BJ (cell line): ENCODE measurements at regions not wholly inside any gene's neighbourhood (a gene's known extent, or its start where the extent isn't known, plus 50 kb on each side); places are given as distances from the start of the nearest gene placed in this dataset.

Source experiments
- CTCF ChIA-PET: fragments of 350-600 bp; formaldehyde crosslinking; extraction: SDS; loops from one replicate; lab custom pipeline; 2021; ENCODE audit warnings: antibody characterized with exemption, inconsistent platforms; lab: Yijun Ruan, JAX
- POLR2A ChIA-PET: fragments of 300-600 bp; sonication (Branson Sonifier 250); formaldehyde crosslinking; extraction: SDS; loops from one replicate; lab custom pipeline; 2021; ENCODE audit warnings: antibody characterized with exemption; lab: Charles Lee
- DNase-seq: peaks from one replicate; pipeline ENCODE4 v3.0.0-alpha.2; 2011; ENCODE audit warnings: low read depth
- H3K27me3 ChIP-seq: 2 replicates; pipeline ENCODE4 v1.6.0; 2011; ENCODE audit warnings: low read length; ENCODE audit not compliant: control insufficient read depth, insufficient read depth
- H3K36me3 ChIP-seq: 2 replicates; pipeline ENCODE4 v1.5.1; 2011; ENCODE audit warnings: low read length; ENCODE audit not compliant: control insufficient read depth, insufficient read depth
- H3K4me3 ChIP-seq: 2 replicates; pipeline ENCODE4 v1.5.1; 2011; ENCODE audit warnings: low read depth, mild to moderate bottlenecking, control low read depth, low read length
- TF ChIP-seq, protein P1 (sequence below): IDR thresholded peaks from 2 replicates; pipeline ENCODE4 v1.5.1; 2011; ENCODE audit warnings: low read depth, mild to moderate bottlenecking, control low read depth, inconsistent platforms, low read length, moderate library complexity; ENCODE audit not compliant: insufficient read depth

DNA sequence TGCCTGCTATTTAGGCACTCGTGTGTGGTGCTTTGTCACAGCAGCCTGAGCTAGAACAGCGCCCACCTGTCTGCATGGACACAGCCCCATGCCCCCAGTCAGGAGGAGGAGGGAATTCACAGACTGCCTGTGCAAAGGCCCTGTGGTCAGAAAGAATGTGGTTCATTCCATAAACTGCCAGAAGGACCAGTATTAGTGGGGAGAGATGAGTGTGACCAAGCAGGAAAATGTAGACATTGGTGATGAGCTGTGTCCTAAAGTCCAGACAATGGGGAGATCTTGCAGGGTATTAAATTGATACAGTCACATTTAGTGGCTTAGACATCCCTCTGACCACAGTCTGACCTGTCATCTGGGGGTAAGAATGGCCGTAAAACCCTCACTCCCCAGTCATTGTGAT, 83.7 kb upstream of the LINC01488 start:
- ChIA-PET POLR2A (no interaction called here), CTCF (no interaction called here)
- DNase-seq = no peak
- TF ChIP-seq, protein P1, sequence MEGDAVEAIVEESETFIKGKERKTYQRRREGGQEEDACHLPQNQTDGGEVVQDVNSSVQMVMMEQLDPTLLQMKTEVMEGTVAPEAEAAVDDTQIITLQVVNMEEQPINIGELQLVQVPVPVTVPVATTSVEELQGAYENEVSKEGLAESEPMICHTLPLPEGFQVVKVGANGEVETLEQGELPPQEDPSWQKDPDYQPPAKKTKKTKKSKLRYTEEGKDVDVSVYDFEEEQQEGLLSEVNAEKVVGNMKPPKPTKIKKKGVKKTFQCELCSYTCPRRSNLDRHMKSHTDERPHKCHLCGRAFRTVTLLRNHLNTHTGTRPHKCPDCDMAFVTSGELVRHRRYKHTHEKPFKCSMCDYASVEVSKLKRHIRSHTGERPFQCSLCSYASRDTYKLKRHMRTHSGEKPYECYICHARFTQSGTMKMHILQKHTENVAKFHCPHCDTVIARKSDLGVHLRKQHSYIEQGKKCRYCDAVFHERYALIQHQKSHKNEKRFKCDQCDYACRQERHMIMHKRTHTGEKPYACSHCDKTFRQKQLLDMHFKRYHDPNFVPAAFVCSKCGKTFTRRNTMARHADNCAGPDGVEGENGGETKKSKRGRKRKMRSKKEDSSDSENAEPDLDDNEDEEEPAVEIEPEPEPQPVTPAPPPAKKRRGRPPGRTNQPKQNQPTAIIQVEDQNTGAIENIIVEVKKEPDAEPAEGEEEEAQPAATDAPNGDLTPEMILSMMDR = no peak
- no peak overlapping the region for H3K4me3 ChIP-seq
- no peaks in the 10 kb centered on the region for H3K36me3 ChIP-seq
- H3K27me3 ChIP-seq = no peaks in the 10 kb centered on the region

DNA sequence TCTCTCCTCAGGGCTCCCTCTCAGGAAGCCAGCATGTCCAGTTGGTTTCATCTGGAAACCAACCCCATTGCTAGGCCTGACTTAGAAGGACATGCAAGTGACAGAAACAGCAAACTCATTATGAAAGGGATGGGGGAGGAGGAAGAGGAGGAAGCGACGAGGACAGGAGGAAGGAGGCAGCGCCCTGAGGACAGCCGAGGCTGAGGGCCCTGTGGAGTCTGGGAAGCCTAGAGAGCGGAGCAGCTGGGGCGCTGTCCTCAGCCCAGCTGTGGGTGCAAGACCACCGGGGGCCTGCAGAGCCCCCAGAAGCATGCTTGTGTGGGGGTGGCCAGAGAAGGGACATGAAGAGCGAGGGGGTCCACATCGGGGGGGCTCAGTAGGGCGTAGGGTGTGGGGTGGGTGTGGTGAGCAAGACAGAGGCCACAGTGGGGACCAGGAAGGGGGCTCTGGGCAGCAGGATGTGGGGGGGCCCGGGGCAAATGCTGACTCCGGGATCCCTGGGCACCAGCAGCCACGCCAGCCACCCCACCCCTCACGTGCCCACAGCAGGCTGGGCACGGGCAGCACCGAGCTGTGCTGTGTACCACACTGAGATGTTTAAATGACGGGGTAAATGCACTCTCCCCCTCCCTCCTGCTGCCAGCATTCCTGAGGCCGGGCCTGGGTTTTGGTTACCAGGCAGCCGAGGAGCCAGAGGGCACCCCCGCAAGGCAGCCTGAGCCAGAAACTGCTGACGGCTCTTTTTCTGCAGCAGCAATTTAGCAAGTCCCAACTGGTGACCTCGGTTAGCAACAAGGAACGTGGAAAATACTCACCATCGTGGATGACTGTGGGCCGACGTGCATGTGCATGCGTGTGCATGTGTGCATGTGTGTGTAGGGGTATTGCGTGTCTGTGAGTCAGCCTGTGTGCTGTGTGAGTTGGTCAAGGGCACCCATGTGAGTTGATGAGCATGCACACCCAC, 82.7 kb upstream of the LINC01488 start:
- no peaks in the 10 kb centered on the region for H3K36me3 ChIP-seq
- CTCF ChIA-PET = no interaction called here
- H3K4me3 ChIP-seq = no peak overlapping the region

GRCh38 chr11:69400140-69400539, 81.3 kb upstream of the LINC01488 start:
- H3K27me3 ChIP-seq = no peaks in the 10 kb centered on the region
- TF ChIP-seq, protein P1 = no peak
- POLR2A ChIA-PET = no interaction called here
- CTCF ChIA-PET = no interaction called here
- no peak overlapping the region for H3K4me3 ChIP-seq
- no peaks in the 10 kb centered on the region for H3K36me3 ChIP-seq
- no peak for DNase-seq

More for the DNA sequence above, 82.7 kb upstream of the LINC01488 start:
- no peak for DNase-seq
- H3K27me3 ChIP-seq = no peaks in the 10 kb centered on the region
- POLR2A ChIA-PET = no interaction called here
- TF ChIP-seq, protein P1 = no peak

GRCh38 chr11:69400771-69401590, 80.5 kb upstream of the LINC01488 start:
- CTCF ChIA-PET = no interaction called here
- Histone ChIP-seq H3K36me3 (no peaks in the 10 kb centered on the region), H3K4me3 (no peak overlapping the region), H3K27me3 (no peaks in the 10 kb centered on the region)
- no peak for DNase-seq
- TF ChIP-seq, protein P1 = no peak
- POLR2A ChIA-PET = no interaction called here

DNA sequence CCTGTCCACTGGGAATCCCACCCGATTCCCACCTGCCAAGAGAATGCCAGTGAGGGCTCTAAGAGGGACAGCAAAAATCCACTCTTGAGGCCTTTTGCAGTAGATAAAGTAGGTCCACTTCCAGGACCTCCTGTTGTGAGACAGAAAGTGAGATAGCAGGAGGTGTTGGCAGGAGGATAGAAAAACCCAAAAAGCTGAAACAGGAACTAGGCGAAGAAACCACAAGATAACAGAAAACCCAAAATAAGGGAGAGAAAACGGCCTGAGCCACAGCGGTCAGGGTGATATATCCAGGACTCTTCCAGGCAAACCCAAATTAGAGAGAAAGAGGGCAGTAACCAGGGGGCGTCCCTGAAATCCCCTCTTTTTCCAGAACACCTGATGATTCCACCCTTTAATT, 79.7 kb upstream of the LINC01488 start:
- DNase-seq = no peak
- no peak overlapping the region for H3K4me3 ChIP-seq
- ChIA-PET CTCF (interaction anchor here (0.7 kb wide), 1 partner anchor 242 kb away, joined by 3 read pairs; no protein-coding TSS in a partner anchor), POLR2A (no interaction called here)
- no peaks in the 10 kb centered on the region for H3K36me3 ChIP-seq
- no peaks in the 10 kb centered on the region for H3K27me3 ChIP-seq
- TF ChIP-seq, protein P1 = no peak
